HFFc6 (cell line): ENCODE measurements at regions not wholly inside any gene's neighbourhood (a gene's known extent, or its start where the extent isn't known, plus 50 kb on each side); places are given as distances from the start of the nearest gene placed in this dataset.

Experiments used
- DNase-seq: peaks from one replicate; pipeline ENCODE4 v3.0.0-alpha.2; 2018
- H3K27ac Mint-ChIP-seq: 2 replicates; pipeline ENCODE4 v1.8.0; 2020; ENCODE audit warnings: mild to moderate bottlenecking, mixed read lengths
- H3K27me3 Mint-ChIP-seq: 2 replicates; pipeline ENCODE4 v1.8.0; 2021; ENCODE audit warnings: mild to moderate bottlenecking, moderate library complexity, mixed read lengths; ENCODE audit not compliant: insufficient read depth
- H3K36me3 Mint-ChIP-seq: 2 replicates; pipeline ENCODE4 v1.8.0; 2021; ENCODE audit warnings: low read depth, mixed read lengths
- H3K4me1 Mint-ChIP-seq: 2 replicates; pipeline ENCODE4 v1.8.0; 2020; ENCODE audit warnings: low read depth, mixed read lengths
- H3K4me3 Mint-ChIP-seq: 2 replicates; pipeline ENCODE4 v1.8.0; 2020; ENCODE audit warnings: mild to moderate bottlenecking, moderate library complexity, mixed read lengths
- H3K9me3 Mint-ChIP-seq: 2 replicates; pipeline ENCODE4 v1.8.0; 2020; ENCODE audit warnings: mild to moderate bottlenecking, mixed read lengths
- TF ChIP-seq, protein P1 (sequence below): fragments of 200-600 bp; sonication (generic); IDR thresholded peaks from 2 replicates; pipeline ENCODE4 v1.5.0; 2021; ENCODE audit warnings: antibody characterized with exemption, mild to moderate bottlenecking

DNA sequence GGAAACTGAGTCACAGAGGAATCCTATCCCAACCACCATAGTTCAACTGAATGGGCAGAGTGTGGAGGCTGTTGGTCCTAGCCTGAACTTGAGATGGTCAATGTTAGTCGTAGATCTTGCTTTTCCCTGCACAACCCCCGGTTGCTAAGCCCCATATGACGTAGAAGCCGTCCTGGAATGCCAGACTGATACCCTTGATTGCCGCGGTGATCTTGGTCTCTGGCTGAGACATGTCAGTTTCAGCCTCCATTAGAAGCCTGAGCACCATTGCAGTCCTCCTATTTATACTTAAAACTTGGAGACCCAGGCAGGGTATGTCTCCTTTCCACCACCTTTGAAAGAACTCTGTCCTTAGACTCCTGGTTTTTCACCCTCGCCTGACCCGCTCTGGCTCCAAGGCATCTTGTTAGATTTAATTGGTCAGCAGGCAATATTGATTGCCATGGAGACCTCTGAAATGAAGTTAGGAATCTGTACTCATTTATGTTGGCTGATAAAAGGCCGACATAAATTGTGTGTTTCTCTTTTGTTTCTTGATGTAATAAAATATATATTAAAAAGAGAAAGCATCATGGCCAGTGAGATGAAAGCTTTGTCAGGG is 53.4 kb downstream of the RPLP1 start:
- DNase-seq, result no peak
- H3K27me3 Mint-ChIP-seq, result peaks cover 25% of the 10 kb centered on the region
- no peaks in the 10 kb centered on the region for H3K9me3 Mint-ChIP-seq
- H3K27ac Mint-ChIP-seq, result no peak overlapping the region
- H3K36me3 Mint-ChIP-seq, result no peaks in the 10 kb centered on the region
- TF ChIP-seq, protein P1, sequence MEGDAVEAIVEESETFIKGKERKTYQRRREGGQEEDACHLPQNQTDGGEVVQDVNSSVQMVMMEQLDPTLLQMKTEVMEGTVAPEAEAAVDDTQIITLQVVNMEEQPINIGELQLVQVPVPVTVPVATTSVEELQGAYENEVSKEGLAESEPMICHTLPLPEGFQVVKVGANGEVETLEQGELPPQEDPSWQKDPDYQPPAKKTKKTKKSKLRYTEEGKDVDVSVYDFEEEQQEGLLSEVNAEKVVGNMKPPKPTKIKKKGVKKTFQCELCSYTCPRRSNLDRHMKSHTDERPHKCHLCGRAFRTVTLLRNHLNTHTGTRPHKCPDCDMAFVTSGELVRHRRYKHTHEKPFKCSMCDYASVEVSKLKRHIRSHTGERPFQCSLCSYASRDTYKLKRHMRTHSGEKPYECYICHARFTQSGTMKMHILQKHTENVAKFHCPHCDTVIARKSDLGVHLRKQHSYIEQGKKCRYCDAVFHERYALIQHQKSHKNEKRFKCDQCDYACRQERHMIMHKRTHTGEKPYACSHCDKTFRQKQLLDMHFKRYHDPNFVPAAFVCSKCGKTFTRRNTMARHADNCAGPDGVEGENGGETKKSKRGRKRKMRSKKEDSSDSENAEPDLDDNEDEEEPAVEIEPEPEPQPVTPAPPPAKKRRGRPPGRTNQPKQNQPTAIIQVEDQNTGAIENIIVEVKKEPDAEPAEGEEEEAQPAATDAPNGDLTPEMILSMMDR, result no peak
- no peak overlapping the region for H3K4me3 Mint-ChIP-seq
- H3K4me1 Mint-ChIP-seq, result no peaks in the 10 kb centered on the region

DNA sequence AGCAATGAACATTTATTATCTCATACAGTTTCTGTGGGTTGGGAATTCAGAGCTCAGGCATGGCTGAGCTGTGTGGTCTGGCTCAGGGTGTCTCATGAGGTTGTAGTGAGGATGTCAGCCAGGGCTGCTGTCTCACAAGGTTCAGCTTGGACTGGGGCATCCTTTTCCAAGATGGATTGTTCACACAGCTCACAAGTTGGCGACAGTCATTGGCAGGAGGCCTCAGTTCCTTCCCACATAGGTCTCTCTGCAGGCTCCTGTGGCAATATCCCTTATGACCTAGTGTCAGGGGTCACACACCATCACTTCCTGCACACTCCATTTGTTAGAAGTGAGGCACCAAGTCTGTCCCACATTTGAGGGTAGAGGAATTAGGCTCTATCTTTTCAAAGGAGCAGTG is 56.0 kb downstream of the RPLP1 start:
- TF ChIP-seq, protein P1, result no peak
- Mint-ChIP-seq H3K27me3 (peaks cover 31% of the 10 kb centered on the region), H3K9me3 (no peaks in the 10 kb centered on the region), H3K4me3 (no peak overlapping the region), H3K4me1 (no peaks in the 10 kb centered on the region), H3K36me3 (no peaks in the 10 kb centered on the region), H3K27ac (no peak overlapping the region)
- DNase-seq, result no peak

DNA sequence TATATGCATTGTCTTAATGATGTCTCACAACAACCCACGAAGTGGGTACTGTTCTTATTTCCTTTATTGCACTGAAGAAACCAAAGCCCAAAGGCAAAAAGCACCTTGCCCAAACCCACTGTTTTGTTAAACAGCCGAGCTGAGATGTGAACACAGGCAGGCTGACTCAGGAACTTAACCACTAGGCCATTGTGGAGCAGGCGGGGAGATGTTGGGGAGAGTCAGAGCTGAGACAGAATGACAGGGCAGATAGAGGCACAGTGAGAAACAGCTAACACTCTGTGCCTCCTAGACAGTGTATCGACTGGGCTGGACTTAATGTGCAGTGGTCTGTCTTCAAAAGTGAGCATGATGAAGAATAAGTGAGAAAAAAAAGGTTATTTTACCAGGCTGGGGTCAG is 56.5 kb downstream of the RPLP1 start:
- no peak for DNase-seq
- TF ChIP-seq, protein P1, result no peak
- Mint-ChIP-seq H3K4me3 (no peak overlapping the region), H3K36me3 (no peaks in the 10 kb centered on the region), H3K4me1 (no peaks in the 10 kb centered on the region), H3K9me3 (no peaks in the 10 kb centered on the region), H3K27me3 (peaks cover 32% of the 10 kb centered on the region), H3K27ac (no peak overlapping the region)

DNA sequence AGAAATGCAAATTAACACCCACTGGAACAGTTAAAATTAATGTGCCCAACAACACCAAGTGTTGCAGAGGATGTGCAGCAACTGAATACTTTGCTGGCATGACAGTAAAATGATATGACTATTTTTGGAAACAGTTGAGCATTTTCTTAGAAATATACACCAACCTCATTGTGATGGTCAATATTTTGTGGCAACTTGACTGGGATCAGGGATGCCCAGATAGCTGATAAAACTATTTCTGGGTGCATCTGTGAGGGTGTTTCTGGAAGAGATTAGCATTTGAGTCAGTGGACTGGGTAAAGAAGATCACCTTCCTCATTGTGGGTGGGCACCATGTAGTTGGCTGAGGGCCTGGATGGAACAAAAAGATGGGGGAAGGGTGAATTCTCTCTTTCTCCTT is 57.9 kb downstream of the RPLP1 start:
- no peak overlapping the region for H3K4me3 Mint-ChIP-seq
- H3K9me3 Mint-ChIP-seq, result no peaks in the 10 kb centered on the region
- H3K27me3 Mint-ChIP-seq, result peaks cover 35% of the 10 kb centered on the region
- TF ChIP-seq, protein P1, result no peak
- no peaks in the 10 kb centered on the region for H3K36me3 Mint-ChIP-seq
- no peak overlapping the region for H3K27ac Mint-ChIP-seq
- no peaks in the 10 kb centered on the region for H3K4me1 Mint-ChIP-seq
- DNase-seq, result no peak

DNA sequence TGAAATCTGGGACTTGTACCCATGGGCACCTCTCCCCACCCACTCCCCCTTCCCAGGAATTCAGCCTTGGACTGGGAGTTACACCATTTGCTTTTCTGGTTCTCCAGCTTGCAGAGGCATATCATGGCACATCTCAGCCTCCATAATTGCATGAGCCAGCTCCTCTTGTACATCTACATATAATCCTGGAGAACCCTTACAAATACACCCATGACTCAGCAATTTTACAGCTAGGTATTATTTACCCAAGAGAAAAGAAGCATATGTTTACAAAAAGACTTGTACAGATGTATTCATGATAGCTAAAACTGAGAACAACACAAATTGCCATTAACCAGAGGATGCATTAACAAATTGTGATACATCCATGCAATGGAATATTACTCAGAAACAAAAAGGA is 58.4 kb downstream of the RPLP1 start:
- H3K36me3 Mint-ChIP-seq, result no peaks in the 10 kb centered on the region
- no peaks in the 10 kb centered on the region for H3K9me3 Mint-ChIP-seq
- no peak for DNase-seq

More for the DNA sequence above, 58.4 kb downstream of the RPLP1 start:
- TF ChIP-seq, protein P1, result no peak
- Mint-ChIP-seq H3K4me1 (no peaks in the 10 kb centered on the region), H3K27me3 (peaks cover 32% of the 10 kb centered on the region), H3K4me3 (no peak overlapping the region), H3K27ac (no peak overlapping the region)
